Mesenchymal stem cell (in vitro differentiated cells and primary cell): ENCODE measurements at regions not wholly inside any gene's neighbourhood (a gene's known extent, or its start where the extent isn't known, plus 50 kb on each side); places are given as distances from the start of the nearest gene placed in this dataset.

Experiments used
- DNase-seq: peaks from one replicate; pipeline ENCODE4 v3.0.0-alpha.2; 2013
- H2AFZ ChIP-seq: one replicate; pipeline ENCODE4 v1.6.1; 2013; ENCODE audit warnings: low read depth, mild to moderate bottlenecking, control low read depth, inconsistent platforms, low read length, moderate library complexity
- H2AK5ac ChIP-seq: 2 replicates; pipeline ENCODE4 v1.6.1; 2013; ENCODE audit warnings: low read length, moderate library complexity, mild to moderate bottlenecking, inconsistent platforms; ENCODE audit not compliant: severe bottlenecking
- H2BK120ac ChIP-seq: one replicate; pipeline ENCODE4 v1.6.1; 2013; ENCODE audit warnings: low read depth, mild to moderate bottlenecking, inconsistent platforms, low read length, moderate library complexity
- H2BK12ac ChIP-seq, 2 experiments: one replicate each; pipeline ENCODE4 v1.6.1; 2013; ENCODE audit warnings: inconsistent platforms in 2 of 2, low read length in 2 of 2, mild to moderate bottlenecking in 2 of 2, moderate library complexity in 2 of 2, control low read depth in 1 of 2
- H2BK15ac ChIP-seq: one replicate; pipeline ENCODE4 v1.6.1; 2013; ENCODE audit warnings: mild to moderate bottlenecking, low read depth, inconsistent platforms; ENCODE audit not compliant: poor library complexity, severe bottlenecking
- H2BK5ac ChIP-seq: 2 replicates; pipeline ENCODE4 v1.6.1; 2013; ENCODE audit warnings: low read depth, mild to moderate bottlenecking, low read length, control low read depth, inconsistent platforms; ENCODE audit not compliant: poor library complexity, severe bottlenecking
- H3K14ac ChIP-seq, 2 experiments: one replicate each; pipeline ENCODE4 v1.6.1; 2013; ENCODE audit warnings: inconsistent platforms in 2 of 2, low read length in 2 of 2, control low read depth in 1 of 2, mild to moderate bottlenecking in 1 of 2, moderate library complexity in 1 of 2
- H3K18ac ChIP-seq, 2 experiments: one replicate each; pipeline ENCODE4 v1.6.1; 2013; ENCODE audit warnings: inconsistent platforms in 2 of 2, low read length in 2 of 2, control low read depth in 1 of 2, low read depth in 1 of 2, mild to moderate bottlenecking in 1 of 2
- H3K23ac ChIP-seq, 2 experiments: one replicate each; pipeline ENCODE4 v1.6.1; 2013; ENCODE audit warnings: inconsistent platforms in 2 of 2, low read length in 2 of 2, mild to moderate bottlenecking in 2 of 2, moderate library complexity in 2 of 2, control low read depth in 1 of 2
- H3K27ac ChIP-seq: 2 replicates; pipeline ENCODE4 v1.5.1; 2013; ENCODE audit warnings: mild to moderate bottlenecking, moderate library complexity, low read length, control low read depth, inconsistent platforms; ENCODE audit not compliant: poor library complexity, severe bottlenecking
- H3K27me3 ChIP-seq, 2 experiments: 2 replicates each; pipeline versions ENCODE4 v1.6.1 to v1.7.0; 2013; ENCODE audit warnings: low read length in 2 of 2, mild to moderate bottlenecking in 2 of 2, moderate library complexity in 2 of 2, control low read depth in 1 of 2, inconsistent platforms in 1 of 2; ENCODE audit not compliant: control insufficient read depth in 1 of 2, insufficient read depth in 1 of 2
- H3K36me3 ChIP-seq, 2 experiments: 2 replicates each; pipeline versions ENCODE4 v1.6.1 to v1.7.0; 2013; ENCODE audit warnings: low read length in 2 of 2, control low read depth in 1 of 2, inconsistent platforms in 1 of 2, low read depth in 1 of 2, mild to moderate bottlenecking in 1 of 2; ENCODE audit not compliant: insufficient read depth in 2 of 2, control insufficient read depth in 1 of 2
- H3K4ac ChIP-seq, 2 experiments: one replicate each; pipeline ENCODE4 v1.6.1; 2013; ENCODE audit warnings: inconsistent platforms in 2 of 2, low read length in 2 of 2, mild to moderate bottlenecking in 2 of 2, moderate library complexity in 2 of 2, control low read depth in 1 of 2, low read depth in 1 of 2
- H3K4me1 ChIP-seq: 2 replicates; pipeline ENCODE4 v1.6.1; 2013; ENCODE audit warnings: low read depth, low read length, control low read depth; ENCODE audit not compliant: control insufficient read depth, insufficient read depth
- H3K4me2 ChIP-seq: 2 replicates; pipeline ENCODE4 v1.6.1; 2013; ENCODE audit warnings: low read length, mild to moderate bottlenecking, inconsistent platforms; ENCODE audit not compliant: poor library complexity, severe bottlenecking
- H3K4me3 ChIP-seq, 2 experiments: 2 replicates each; pipeline versions ENCODE4 v1.5.1 to v1.7.0; 2013; ENCODE audit warnings: low read length in 2 of 2, mild to moderate bottlenecking in 2 of 2, control low read depth in 1 of 2, low read depth in 1 of 2; ENCODE audit not compliant: insufficient read depth in 1 of 2
- H3K79me1 ChIP-seq: replicated peaks from 2 replicates; pipeline ENCODE4 v1.6.1; 2013; ENCODE audit warnings: mild to moderate bottlenecking, control low read depth, low read length, inconsistent platforms; ENCODE audit not compliant: poor library complexity, severe bottlenecking
- H3K9ac ChIP-seq: 2 replicates; pipeline ENCODE4 v1.7.0; 2013; ENCODE audit warnings: mild to moderate bottlenecking, low read length, moderate library complexity
- H3K9me3 ChIP-seq: 2 replicates; pipeline ENCODE4 v1.7.0; 2013; ENCODE audit warnings: mild to moderate bottlenecking, low read length; ENCODE audit not compliant: control insufficient read depth
- H4K8ac ChIP-seq: one replicate; pipeline ENCODE4 v1.6.1; 2013; ENCODE audit warnings: inconsistent platforms, mild to moderate bottlenecking, low read length, moderate library complexity
- H4K91ac ChIP-seq: one replicate; pipeline ENCODE4 v1.6.1; 2013; ENCODE audit warnings: mild to moderate bottlenecking, low read length, inconsistent platforms
- WGBS: methylation state at CpG from one replicate; pipeline ENCODE4 v1.1.7; 2013; ENCODE audit warnings: mixed read lengths; 5-methylcytosine and 5-hydroxymethylcytosine counted together

- Histone ChIP-seq H2BK12ac (no peak overlapping the region), H3K4me2 (no peak overlapping the region), H3K14ac (no peak overlapping the region), H3K4me3 (no peak overlapping the region), H3K9ac (no peak overlapping the region), H2AK5ac (no peak overlapping the region), H3K4ac (no peak overlapping the region), H3K79me1 (no peaks in the 10 kb centered on the region), H3K9me3 (peaks cover 5% of the 10 kb centered on the region), H4K8ac (no peak overlapping the region), H2BK5ac (no peak overlapping the region), H3K36me3 (no peaks in the 10 kb centered on the region), H3K23ac (no peak overlapping the region), H2AFZ (no peak overlapping the region), H3K27ac (no peak overlapping the region), H3K4me1 (no peaks in the 10 kb centered on the region), H2BK15ac (no peak overlapping the region), H4K91ac (no peak overlapping the region), H2BK120ac (no peak overlapping the region), H3K18ac (no peak overlapping the region), H3K27me3 (no peaks in the 10 kb centered on the region)
- DNase-seq: no peak
- 100% methylated on average over 2 of the region's 2 CpGs for WGBS
Measured at GRCh38 chr16:51685498-51685897, 534.4 kb upstream of the SALL1 start.

- Histone ChIP-seq H3K27ac (no peak overlapping the region), H3K79me1 (no peaks in the 10 kb centered on the region), H2AK5ac (no peak overlapping the region), H2BK5ac (no peak overlapping the region), H2BK15ac (no peak overlapping the region), H3K9ac (no peak overlapping the region), H3K4ac (no peak overlapping the region), H3K27me3 (no peaks in the 10 kb centered on the region), H3K23ac (no peak overlapping the region), H4K91ac (no peak overlapping the region), H3K14ac (no peak overlapping the region), H4K8ac (no peak overlapping the region), H2BK12ac (no peak overlapping the region), H3K4me1 (no peaks in the 10 kb centered on the region), H2BK120ac (no peak overlapping the region), H3K4me2 (no peak overlapping the region), H3K18ac (no peak overlapping the region), H2AFZ (no peak overlapping the region), H3K4me3 (no peak overlapping the region), H3K9me3 (no peaks in the 10 kb centered on the region), H3K36me3 (no peaks in the 10 kb centered on the region)
- 17% methylated on average over 1 of the region's 1 CpG for WGBS
- DNase-seq: no peak
Measured at GRCh38 chr16:51683882-51684281, 532.8 kb upstream of the SALL1 start.

GRCh38 chr16:51682905-51683304 is 531.8 kb upstream of the SALL1 start:
- H3K79me1 ChIP-seq: no peaks in the 10 kb centered on the region
- DNase-seq: no peak
- no peak overlapping the region for H3K18ac ChIP-seq
- H3K9ac ChIP-seq: no peak overlapping the region
- no peak overlapping the region for H4K8ac ChIP-seq
- no peak overlapping the region for H2BK12ac ChIP-seq
- H3K36me3 ChIP-seq: no peaks in the 10 kb centered on the region
- H3K4me1 ChIP-seq: no peaks in the 10 kb centered on the region
- H3K27me3 ChIP-seq: no peaks in the 10 kb centered on the region
- H2BK120ac ChIP-seq: no peak overlapping the region
- no peak overlapping the region for H3K4me2 ChIP-seq
- 72% methylated on average over 2 of the region's 3 CpGs for WGBS
- no peak overlapping the region for H3K4me3 ChIP-seq
- H3K9me3 ChIP-seq: no peaks in the 10 kb centered on the region
- H2BK5ac ChIP-seq: no peak overlapping the region
- H3K14ac ChIP-seq: no peak overlapping the region
- H2BK15ac ChIP-seq: no peak overlapping the region
- no peak overlapping the region for H3K23ac ChIP-seq
- no peak overlapping the region for H2AFZ ChIP-seq
- no peak overlapping the region for H3K4ac ChIP-seq
- no peak overlapping the region for H2AK5ac ChIP-seq
- H3K27ac ChIP-seq: no peak overlapping the region
- no peak overlapping the region for H4K91ac ChIP-seq

GRCh38 chr16:51674615-51675014 is 523.5 kb upstream of the SALL1 start:
- H3K4me3 ChIP-seq: no peak overlapping the region
- no peaks in the 10 kb centered on the region for H3K79me1 ChIP-seq
- H3K36me3 ChIP-seq: no peaks in the 10 kb centered on the region
- 90% methylated on average over 4 of the region's 4 CpGs for WGBS
- no peak overlapping the region for H2BK12ac ChIP-seq
- no peak overlapping the region for H4K8ac ChIP-seq
- no peak overlapping the region for H2BK5ac ChIP-seq
- no peak overlapping the region for H3K18ac ChIP-seq
- H3K27ac ChIP-seq: no peak overlapping the region
- no peak overlapping the region for H2BK15ac ChIP-seq
- H2BK120ac ChIP-seq: no peak overlapping the region
- no peak overlapping the region for H3K4ac ChIP-seq
- H3K27me3 ChIP-seq: no peaks in the 10 kb centered on the region
- no peak overlapping the region for H3K9ac ChIP-seq
- H3K14ac ChIP-seq: no peak overlapping the region
- H3K4me1 ChIP-seq: no peaks in the 10 kb centered on the region
- no peaks in the 10 kb centered on the region for H3K9me3 ChIP-seq
- no peak overlapping the region for H3K23ac ChIP-seq
- H2AFZ ChIP-seq: no peak overlapping the region
- no peak overlapping the region for H2AK5ac ChIP-seq
- no peak for DNase-seq
- H3K4me2 ChIP-seq: no peak overlapping the region
- no peak overlapping the region for H4K91ac ChIP-seq
